ENCODE measurements at regions not wholly inside any gene's neighbourhood (a gene's known extent, or its start where the extent isn't known, plus 50 kb on each side); places are given as distances from the start of the nearest gene placed in this dataset.

DNA sequence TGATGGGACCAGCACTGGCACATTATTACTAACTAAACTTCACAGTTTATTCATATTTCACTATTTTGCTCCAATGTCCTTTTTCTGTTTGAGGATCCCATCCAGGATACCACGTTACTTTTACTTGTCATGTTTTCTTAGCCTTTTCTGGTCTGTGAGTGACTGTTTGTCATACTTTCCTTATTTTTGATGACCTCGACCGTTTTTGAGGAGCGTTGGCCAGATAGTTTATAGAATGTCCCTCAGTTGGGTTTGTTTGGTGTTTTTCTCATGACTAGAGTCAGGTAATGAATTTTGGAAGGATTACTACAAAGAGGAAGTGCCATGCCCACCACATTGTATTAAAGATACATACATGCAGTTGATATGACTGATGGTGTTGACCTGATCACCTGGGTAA lies 199.4 kb upstream of the CCND2 start:
- BruUV-seq (replicated peaks), result no TSS peak
- no peak overlapping the region for H3K4me3 ChIP-seq (ENCODE audit: low read depth, low read length, poor library complexity, severe bottlenecking)
- ChIA-PET CTCF (no interaction called here), POLR2A (ENCODE audit: low non-redundant PET) (no interaction called here)
- no peaks in the 10 kb centered on the region for H3K36me3 ChIP-seq (ENCODE audit: insufficient read depth, low read length, poor library complexity, severe bottlenecking)
- intact Hi-C loops (cut with micrococcal nuclease; ENCODE audit: unreplicated experiment), result no loop called here
- DNase-seq (ENCODE audit: low spot score), result no peak
- no peaks in the 10 kb centered on the region for H3K4me1 ChIP-seq (ENCODE audit: insufficient read depth, low read length, poor library complexity, severe bottlenecking)
- TF ChIP-seq EZH2 (IDR thresholded peaks at IDR 0.05; ENCODE audit: borderline replicate concordance, low read depth, low read length, poor library complexity, severe bottlenecking), result no peak
- TF ChIP-seq CTCF (conservative IDR thresholded peaks at IDR 0.05; ENCODE audit: low read depth, low read length), result no peak
- H3K27me3 ChIP-seq (replicated peaks; ENCODE audit: insufficient read depth, low read depth, low read length, poor library complexity), result peaks cover 2% of the 10 kb centered on the region
- no peak overlapping the region for H3K27ac ChIP-seq (ENCODE audit: low read depth, low read length, poor library complexity, severe bottlenecking)
- no peaks in the 10 kb centered on the region for H3K9me3 ChIP-seq (ENCODE audit: low read depth, low read length, poor library complexity, severe bottlenecking)

- ChIA-PET CTCF (no interaction called here), POLR2A (ENCODE audit: low non-redundant PET) (no interaction called here)
- H3K4me1 ChIP-seq (ENCODE audit: insufficient read depth, low read length, poor library complexity, severe bottlenecking), result no peaks in the 10 kb centered on the region
- no peak for DNase-seq (ENCODE audit: low spot score)
- H3K27me3 ChIP-seq (replicated peaks; ENCODE audit: insufficient read depth, low read depth, low read length, poor library complexity), result peaks cover 21% of the 10 kb centered on the region
- no peaks in the 10 kb centered on the region for H3K9me3 ChIP-seq (ENCODE audit: low read depth, low read length, poor library complexity, severe bottlenecking)
- no peaks in the 10 kb centered on the region for H3K36me3 ChIP-seq (ENCODE audit: insufficient read depth, low read length, poor library complexity, severe bottlenecking)
- intact Hi-C loops (cut with micrococcal nuclease; ENCODE audit: unreplicated experiment), result no loop called here
- H3K27ac ChIP-seq (ENCODE audit: low read depth, low read length, poor library complexity, severe bottlenecking), result no peak overlapping the region
- no peak for TF ChIP-seq CTCF (conservative IDR thresholded peaks at IDR 0.05; ENCODE audit: low read depth, low read length)
- TF ChIP-seq EZH2 (IDR thresholded peaks at IDR 0.05; ENCODE audit: borderline replicate concordance, low read depth, low read length, poor library complexity, severe bottlenecking), result no peak
- no peak overlapping the region for H3K4me3 ChIP-seq (ENCODE audit: low read depth, low read length, poor library complexity, severe bottlenecking)
- BruUV-seq (replicated peaks), result no TSS peak
Measured at GRCh38 chr12:4069670-4070010, 196.4 kb upstream of the PARP11 start.

DNA sequence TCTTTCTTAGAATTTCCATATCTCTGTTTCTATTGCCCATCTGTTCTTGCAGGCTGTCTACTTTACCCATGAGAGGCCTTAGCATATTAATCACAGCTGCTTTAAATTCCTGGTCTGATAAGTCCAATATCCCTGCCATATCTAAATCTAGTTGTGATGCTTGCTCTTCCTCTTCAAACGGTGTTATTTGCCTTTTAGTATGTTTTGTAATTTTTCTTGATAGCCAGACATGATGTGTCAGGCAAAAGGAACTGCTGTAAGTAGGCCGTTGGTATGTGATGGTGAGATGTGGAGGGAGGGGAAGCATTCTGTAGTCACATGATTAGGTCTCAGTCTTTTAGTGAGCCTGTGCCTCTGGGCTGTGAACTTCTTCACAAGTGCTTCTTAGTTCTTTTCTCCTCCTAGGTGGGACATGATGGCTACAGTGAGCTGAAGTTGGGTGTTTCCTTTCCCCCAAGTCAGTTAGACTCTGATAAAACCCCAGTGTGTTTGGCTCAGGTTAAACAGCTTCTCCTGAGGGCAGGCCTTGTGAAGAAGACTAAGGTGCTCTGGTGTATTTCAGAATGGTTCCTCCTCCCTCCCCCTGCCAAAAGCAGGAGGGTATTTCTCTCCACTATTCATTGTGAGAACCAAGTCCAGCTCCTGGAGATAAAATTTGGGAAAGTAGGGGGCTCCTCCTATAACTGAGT lies 195.9 kb upstream of the PARP11 start:
- intact Hi-C loops (cut with micrococcal nuclease; ENCODE audit: unreplicated experiment), result no loop called here
- no TSS peak for BruUV-seq (replicated peaks)
- no peaks in the 10 kb centered on the region for H3K4me1 ChIP-seq (ENCODE audit: insufficient read depth, low read length, poor library complexity, severe bottlenecking)
- ChIA-PET POLR2A (ENCODE audit: low non-redundant PET) (no interaction called here), CTCF (no interaction called here)
- H3K27ac ChIP-seq (ENCODE audit: low read depth, low read length, poor library complexity, severe bottlenecking), result no peak overlapping the region
- no peaks in the 10 kb centered on the region for H3K36me3 ChIP-seq (ENCODE audit: insufficient read depth, low read length, poor library complexity, severe bottlenecking)
- H3K9me3 ChIP-seq (ENCODE audit: low read depth, low read length, poor library complexity, severe bottlenecking), result no peaks in the 10 kb centered on the region
- no peak for DNase-seq (ENCODE audit: low spot score)
- H3K4me3 ChIP-seq (ENCODE audit: low read depth, low read length, poor library complexity, severe bottlenecking), result no peak overlapping the region
- H3K27me3 ChIP-seq (replicated peaks; ENCODE audit: insufficient read depth, low read depth, low read length, poor library complexity), result peaks cover 21% of the 10 kb centered on the region
- TF ChIP-seq EZH2 (IDR thresholded peaks at IDR 0.05; ENCODE audit: borderline replicate concordance, low read depth, low read length, poor library complexity, severe bottlenecking), result no peak
- no peak for TF ChIP-seq CTCF (conservative IDR thresholded peaks at IDR 0.05; ENCODE audit: low read depth, low read length)

Data from A673 (cell line).